MM.1S (cell line): ENCODE measurements at regions not wholly inside any gene's neighbourhood (a gene's known extent, or its start where the extent isn't known, plus 50 kb on each side); places are given as distances from the start of the nearest gene placed in this dataset.
"Not testable (repeated sequence)": the region's sequence is repeated elsewhere in the genome, so short reads cannot be mapped to it uniquely, and the experiment has no call there.

Experiments
- DNase-seq: peaks from one replicate; pipeline ENCODE4 v3.0.0-alpha.2; 2015
- H2AFZ ChIP-seq: fragments of 300-600 bp; sonication (generic); 2 replicates; pipeline ENCODE4 v1.6.0; 2016; ENCODE audit warnings: antibody characterized with exemption, low read length
- H3F3A ChIP-seq: fragments of 300-600 bp; sonication (generic); 2 replicates; pipeline ENCODE4 v1.6.1; 2016; ENCODE audit warnings: mild to moderate bottlenecking, antibody characterized with exemption, low read length, moderate library complexity, mixed read lengths; ENCODE audit not compliant: insufficient read depth
- H3K27ac ChIP-seq: fragments of 300-600 bp; sonication (generic); 2 replicates; pipeline ENCODE4 v1.5.1; 2016; ENCODE audit warnings: mild to moderate bottlenecking, low read length
- H3K27me3 ChIP-seq: fragments of 300-600 bp; sonication (generic); replicated peaks from 2 replicates; pipeline ENCODE4 v1.6.0; 2016; ENCODE audit warnings: low read length; ENCODE audit not compliant: insufficient read depth
- H3K36me3 ChIP-seq: fragments of 300-600 bp; sonication (generic); replicated peaks from 2 replicates; pipeline ENCODE4 v1.6.1; 2016; ENCODE audit warnings: mild to moderate bottlenecking, low read length, mixed read lengths; ENCODE audit not compliant: insufficient read depth
- H3K4me1 ChIP-seq: fragments of 300-600 bp; sonication (generic); 2 replicates; pipeline ENCODE4 v1.6.1; 2016; ENCODE audit warnings: low read length, mixed read lengths
- H3K4me2 ChIP-seq: fragments of 300-600 bp; sonication (generic); 2 replicates; pipeline ENCODE4 v1.6.0; 2016; ENCODE audit warnings: low read depth, low read length
- H3K4me3 ChIP-seq: fragments of 300-600 bp; sonication (generic); 2 replicates; pipeline ENCODE4 v1.5.1; 2016; ENCODE audit warnings: low read length, mixed read lengths
- H3K79me2 ChIP-seq: fragments of 300-600 bp; sonication (generic); 2 replicates; pipeline ENCODE4 v1.6.1; 2016; ENCODE audit warnings: mixed run types, low read length, mixed read lengths
- H3K9ac ChIP-seq: fragments of 300-600 bp; sonication (generic); 2 replicates; pipeline ENCODE4 v1.6.1; 2016; ENCODE audit warnings: low read length, mixed read lengths
- H3K9me2 ChIP-seq: fragments of 300-600 bp; sonication (generic); replicated peaks from 2 replicates; pipeline ENCODE4 v1.6.1; 2016; ENCODE audit warnings: mild to moderate bottlenecking, low read length, mixed read lengths; ENCODE audit not compliant: insufficient read depth
- H3K9me3 ChIP-seq: fragments of 300-600 bp; sonication (generic); replicated peaks from 2 replicates; pipeline ENCODE4 v1.6.1; 2016; ENCODE audit warnings: mild to moderate bottlenecking, low read length, mixed read lengths; ENCODE audit not compliant: insufficient read depth
- H4K20me1 ChIP-seq: fragments of 300-600 bp; sonication (generic); 2 replicates; pipeline ENCODE4 v1.6.1; 2016; ENCODE audit warnings: mild to moderate bottlenecking, low read length, moderate library complexity, mixed read lengths; ENCODE audit not compliant: insufficient read depth
- EZH2 ChIP-seq: fragments of 300-600 bp; sonication (generic); optimal IDR thresholded peaks from 2 replicates; pipeline ENCODE3; 2017; ENCODE audit warnings: low read depth, mild to moderate bottlenecking, antibody characterized with exemption, low read length, mixed read lengths
- EZH2phosphoT487 ChIP-seq: fragments of 300-600 bp; sonication (generic); IDR thresholded peaks from 2 replicates; pipeline ENCODE4 v1.6.1; 2018; ENCODE audit warnings: antibody characterized with exemption, low read length
- TF ChIP-seq, protein P1 (sequence below): fragments of 300-600 bp; sonication (generic); IDR thresholded peaks from 2 replicates; pipeline ENCODE4 v1.5.1; 2016; ENCODE audit warnings: antibody characterized with exemption, low read length, mixed read lengths

DNA sequence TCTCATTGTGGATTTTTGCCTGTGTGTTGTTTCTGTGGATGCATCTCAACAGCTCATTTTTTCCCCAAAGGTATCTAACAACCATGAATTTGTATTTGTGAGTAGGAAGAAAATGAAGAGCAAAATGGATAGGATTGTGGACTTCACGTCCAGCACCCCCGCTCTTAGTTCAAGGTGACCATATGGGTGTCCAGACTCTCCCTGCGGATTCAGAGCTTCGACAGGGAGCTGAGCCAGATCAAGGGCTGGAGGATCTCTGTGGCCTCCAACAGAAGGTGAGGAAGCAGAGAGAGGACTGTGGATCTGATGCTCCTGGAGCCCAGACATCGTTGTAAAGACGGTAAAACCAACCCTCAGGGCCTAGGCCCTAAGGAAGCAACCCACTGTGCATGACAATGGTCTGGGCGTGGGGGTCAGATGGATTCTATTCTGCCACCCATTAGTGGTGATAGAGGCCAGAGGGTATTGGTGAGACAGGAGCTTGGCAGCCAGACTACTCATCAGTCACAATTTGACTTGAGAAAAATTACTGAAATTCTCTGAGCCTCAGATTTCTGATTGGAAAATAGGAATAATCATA, 659.7 kb upstream of the TMEM132C start:
- Histone ChIP-seq H3K9me3 (no peaks in the 10 kb centered on the region), H3K4me3 (no peak overlapping the region), H3F3A (no peaks in the 10 kb centered on the region), H3K27me3 (no peaks in the 10 kb centered on the region), H3K9ac (no peak overlapping the region), H3K9me2 (no peaks in the 10 kb centered on the region), H3K36me3 (no peaks in the 10 kb centered on the region), H2AFZ (no peak overlapping the region), H3K4me1 (no peaks in the 10 kb centered on the region), H3K79me2 (no peaks in the 10 kb centered on the region), H3K4me2 (no peak overlapping the region), H4K20me1 (no peaks in the 10 kb centered on the region), H3K27ac (no peak overlapping the region)
- TF ChIP-seq EZH2, result no peak
- TF ChIP-seq, protein P1, sequence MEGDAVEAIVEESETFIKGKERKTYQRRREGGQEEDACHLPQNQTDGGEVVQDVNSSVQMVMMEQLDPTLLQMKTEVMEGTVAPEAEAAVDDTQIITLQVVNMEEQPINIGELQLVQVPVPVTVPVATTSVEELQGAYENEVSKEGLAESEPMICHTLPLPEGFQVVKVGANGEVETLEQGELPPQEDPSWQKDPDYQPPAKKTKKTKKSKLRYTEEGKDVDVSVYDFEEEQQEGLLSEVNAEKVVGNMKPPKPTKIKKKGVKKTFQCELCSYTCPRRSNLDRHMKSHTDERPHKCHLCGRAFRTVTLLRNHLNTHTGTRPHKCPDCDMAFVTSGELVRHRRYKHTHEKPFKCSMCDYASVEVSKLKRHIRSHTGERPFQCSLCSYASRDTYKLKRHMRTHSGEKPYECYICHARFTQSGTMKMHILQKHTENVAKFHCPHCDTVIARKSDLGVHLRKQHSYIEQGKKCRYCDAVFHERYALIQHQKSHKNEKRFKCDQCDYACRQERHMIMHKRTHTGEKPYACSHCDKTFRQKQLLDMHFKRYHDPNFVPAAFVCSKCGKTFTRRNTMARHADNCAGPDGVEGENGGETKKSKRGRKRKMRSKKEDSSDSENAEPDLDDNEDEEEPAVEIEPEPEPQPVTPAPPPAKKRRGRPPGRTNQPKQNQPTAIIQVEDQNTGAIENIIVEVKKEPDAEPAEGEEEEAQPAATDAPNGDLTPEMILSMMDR, result no peak
- no peak for TF ChIP-seq EZH2phosphoT487
- DNase-seq, result no peak

DNA sequence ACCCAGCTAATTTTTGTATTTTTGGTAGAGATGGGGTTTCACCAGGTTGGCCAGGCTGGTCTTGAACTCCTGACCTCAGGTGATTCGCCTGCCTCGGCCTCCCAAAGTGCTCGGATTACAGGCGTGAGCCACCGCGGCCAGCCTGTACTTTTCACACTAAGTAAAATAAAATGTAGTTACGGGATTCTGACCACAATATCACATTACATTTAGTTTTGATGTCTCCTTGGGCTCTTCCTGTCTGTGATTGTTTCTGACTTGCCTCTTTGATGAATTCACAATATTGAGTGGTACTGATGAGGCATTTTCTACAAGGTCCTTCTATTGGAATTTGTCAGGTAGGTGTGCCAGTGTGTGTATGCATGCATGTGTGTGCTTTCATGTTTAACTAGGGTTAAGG, 658.6 kb upstream of the TMEM132C start:
- H3K27ac ChIP-seq, H2AFZ ChIP-seq, H3K9me3 ChIP-seq, H3K4me2 ChIP-seq, H3K9ac ChIP-seq, DNase-seq, H3K79me2 ChIP-seq, H3K27me3 ChIP-seq, H3K4me1 ChIP-seq, H3K36me3 ChIP-seq, H3F3A ChIP-seq, H3K9me2 ChIP-seq, H3K4me3 ChIP-seq, H4K20me1 ChIP-seq: not testable (repeated sequence)

DNA sequence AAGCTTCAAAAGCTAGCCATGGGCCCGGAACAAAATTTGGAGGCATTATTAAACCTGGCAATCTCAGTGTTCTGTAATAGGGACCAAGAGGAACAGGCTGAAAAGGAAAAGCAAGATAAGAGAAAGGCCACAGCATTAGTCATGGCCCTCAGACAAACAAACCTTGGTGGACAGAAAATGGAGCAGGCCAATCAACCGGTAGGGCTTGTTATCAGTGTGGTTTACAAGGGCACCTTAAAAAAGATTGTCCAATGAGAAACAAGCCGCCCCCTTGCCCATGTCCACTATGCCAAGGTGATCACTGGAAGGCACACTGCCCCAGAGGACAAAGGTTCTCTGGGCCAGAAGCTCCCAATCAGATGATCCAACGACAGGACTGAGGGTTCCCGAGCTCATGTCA, 653.9 kb upstream of the TMEM132C start:
- H2AFZ ChIP-seq, result no peak overlapping the region
- no peak overlapping the region for H3K27ac ChIP-seq

More for the DNA sequence above, 653.9 kb upstream of the TMEM132C start:
- H3K4me1 ChIP-seq, result no peaks in the 10 kb centered on the region
- no peaks in the 10 kb centered on the region for H3K79me2 ChIP-seq
- no peaks in the 10 kb centered on the region for H3K27me3 ChIP-seq
- DNase-seq, result no peak
- no peaks in the 10 kb centered on the region for H3K9me3 ChIP-seq
- no peaks in the 10 kb centered on the region for H3F3A ChIP-seq
- H3K36me3 ChIP-seq, result no peaks in the 10 kb centered on the region
- H3K9me2 ChIP-seq, result no peaks in the 10 kb centered on the region
- H4K20me1 ChIP-seq, result no peaks in the 10 kb centered on the region
- TF ChIP-seq EZH2 (no peak), EZH2phosphoT487 (no peak)
- TF ChIP-seq, protein P1, result no peak
- no peak overlapping the region for H3K9ac ChIP-seq
- no peak overlapping the region for H3K4me2 ChIP-seq
- H3K4me3 ChIP-seq, result no peak overlapping the region
